ENCODE measurements at regions not wholly inside any gene's neighbourhood (a gene's known extent, or its start where the extent isn't known, plus 50 kb on each side); places are given as distances from the start of the nearest gene placed in this dataset.
"Not testable (repeated sequence)": the region's sequence is repeated elsewhere in the genome, so short reads cannot be mapped to it uniquely, and the experiment has no call there.

GRCh38 chr6:101163611-101164010 lies 229.9 kb upstream of the GRIK2 start:
- no peak for TF ChIP-seq ZC3H10 (CRISPR knock-in tag; IDR thresholded peaks at IDR 0.05)
- no peak for TF ChIP-seq ZFP3 (CRISPR knock-in tag; IDR thresholded peaks at IDR 0.05)
- no peak for TF ChIP-seq CREB5 (CRISPR knock-in tag; IDR thresholded peaks at IDR 0.05; ENCODE audit: low read depth)
- no peak for TF ChIP-seq ZNF70 (CRISPR knock-in tag; IDR thresholded peaks at IDR 0.05)
- no peak for TF ChIP-seq PPARA (CRISPR knock-in tag; IDR thresholded peaks at IDR 0.05; ENCODE audit: borderline replicate concordance)
- TF ChIP-seq BACH2 (CRISPR knock-in tag; IDR thresholded peaks at IDR 0.05; ENCODE audit: borderline replicate concordance), result no peak
- TF ChIP-seq ESRRG (CRISPR knock-in tag; IDR thresholded peaks at IDR 0.05), result no peak
- no peak for TF ChIP-seq ZNF8 (CRISPR knock-in tag; IDR thresholded peaks at IDR 0.05)
- no peak for TF ChIP-seq CSDC2 (CRISPR knock-in tag; IDR thresholded peaks at IDR 0.05)
- no peak for TF ChIP-seq GLIS3 (CRISPR knock-in tag; IDR thresholded peaks at IDR 0.05)
- no peak for TF ChIP-seq TCF4 (CRISPR knock-in tag; IDR thresholded peaks at IDR 0.05; ENCODE audit: borderline replicate concordance)
- TF ChIP-seq OSR1 (CRISPR knock-in tag; IDR thresholded peaks at IDR 0.05), result no peak
- ATAC-seq, result no peak

GRCh38 chr6:101167638-101168037 lies 225.9 kb upstream of the GRIK2 start:
- no peak for TF ChIP-seq PATZ1 (CRISPR knock-in tag; IDR thresholded peaks at IDR 0.05; ENCODE audit: borderline replicate concordance)
- no peak for TF ChIP-seq RARB (CRISPR knock-in tag; IDR thresholded peaks at IDR 0.05)
- TF ChIP-seq ZNF8 (CRISPR knock-in tag; IDR thresholded peaks at IDR 0.05), result no peak
- TF ChIP-seq PPARA (CRISPR knock-in tag; IDR thresholded peaks at IDR 0.05; ENCODE audit: borderline replicate concordance), result no peak
- no peak for TF ChIP-seq CSDC2 (CRISPR knock-in tag; IDR thresholded peaks at IDR 0.05)
- TF ChIP-seq POU6F1 (CRISPR knock-in tag; IDR thresholded peaks at IDR 0.05; ENCODE audit: borderline replicate concordance, low read depth), result no peak
- TF ChIP-seq GLIS3 (CRISPR knock-in tag; IDR thresholded peaks at IDR 0.05), result no peak
- TF ChIP-seq TOX (CRISPR knock-in tag; IDR thresholded peaks at IDR 0.05; ENCODE audit: borderline replicate concordance), result no peak
- no peak for TF ChIP-seq TSHZ2 (CRISPR knock-in tag; IDR thresholded peaks at IDR 0.05)
- no peak for TF ChIP-seq OSR1 (CRISPR knock-in tag; IDR thresholded peaks at IDR 0.05)
- no peak for TF ChIP-seq SNAI2 (CRISPR knock-in tag; IDR thresholded peaks at IDR 0.05)
- TF ChIP-seq ZNF70 (CRISPR knock-in tag; IDR thresholded peaks at IDR 0.05), result no peak
- TF ChIP-seq ZNF565 (CRISPR knock-in tag; conservative IDR thresholded peaks at IDR 0.05; ENCODE audit: low read depth), result no peak
- no peak for TF ChIP-seq ESRRG (CRISPR knock-in tag; IDR thresholded peaks at IDR 0.05)
- ATAC-seq, result no peak

- not testable (repeated sequence) for ATAC-seq
These were observed 222.5 kb upstream of the GRIK2 start for GRCh38 chr6:101171049-101171448.

- ATAC-seq, result no peak
- TF ChIP-seq ZNF70 (CRISPR knock-in tag; IDR thresholded peaks at IDR 0.05), result no peak
- TF ChIP-seq ARNTL (CRISPR knock-in tag; IDR thresholded peaks at IDR 0.05; ENCODE audit: borderline replicate concordance, low read depth), result no peak
- no peak for TF ChIP-seq PPARA (CRISPR knock-in tag; IDR thresholded peaks at IDR 0.05; ENCODE audit: borderline replicate concordance)
- TF ChIP-seq TSHZ2 (CRISPR knock-in tag; IDR thresholded peaks at IDR 0.05), result no peak
- no peak for TF ChIP-seq GLIS3 (CRISPR knock-in tag; IDR thresholded peaks at IDR 0.05)
- no peak for TF ChIP-seq ZNF8 (CRISPR knock-in tag; IDR thresholded peaks at IDR 0.05)
- TF ChIP-seq CSRNP3 (CRISPR knock-in tag; IDR thresholded peaks at IDR 0.05), result no peak
- no peak for TF ChIP-seq SNAI2 (CRISPR knock-in tag; IDR thresholded peaks at IDR 0.05)
- TF ChIP-seq CREB5 (CRISPR knock-in tag; IDR thresholded peaks at IDR 0.05; ENCODE audit: low read depth), result no peak
- TF ChIP-seq BACH2 (CRISPR knock-in tag; IDR thresholded peaks at IDR 0.05; ENCODE audit: borderline replicate concordance), result no peak
- TF ChIP-seq ZC3H10 (CRISPR knock-in tag; IDR thresholded peaks at IDR 0.05), result no peak
These were observed 214.8 kb upstream of the GRIK2 start for GRCh38 chr6:101178748-101179147.
